ENCODE measurements at regions not wholly inside any gene's neighbourhood (a gene's known extent, or its start where the extent isn't known, plus 50 kb on each side); places are given as distances from the start of the nearest gene placed in this dataset.

DNA sequence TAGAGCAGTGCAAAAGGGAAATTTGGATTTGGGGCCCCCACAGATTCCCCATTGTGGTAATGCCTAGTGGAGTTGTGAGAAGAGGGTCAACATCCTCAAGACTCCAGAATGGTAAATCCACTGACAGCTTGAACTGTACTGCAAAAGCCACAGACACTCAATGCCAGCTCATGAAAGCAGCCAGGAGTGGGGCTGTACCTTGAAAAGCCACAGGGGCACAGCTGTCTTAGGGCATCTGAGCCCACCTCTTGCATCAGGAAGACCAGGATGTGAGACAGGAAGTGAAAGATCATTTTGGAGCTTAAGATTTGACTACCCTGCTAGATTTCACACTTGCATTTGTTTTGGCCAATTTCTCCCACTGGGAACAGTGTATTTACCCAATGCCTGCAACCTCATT is 1548.9 kb upstream of the PCDH20 start:
- no peak for TF ChIP-seq EZH2 (IDR thresholded peaks at IDR 0.05; ENCODE audit: low read depth, unreplicated experiment)
- TF ChIP-seq, protein P1, sequence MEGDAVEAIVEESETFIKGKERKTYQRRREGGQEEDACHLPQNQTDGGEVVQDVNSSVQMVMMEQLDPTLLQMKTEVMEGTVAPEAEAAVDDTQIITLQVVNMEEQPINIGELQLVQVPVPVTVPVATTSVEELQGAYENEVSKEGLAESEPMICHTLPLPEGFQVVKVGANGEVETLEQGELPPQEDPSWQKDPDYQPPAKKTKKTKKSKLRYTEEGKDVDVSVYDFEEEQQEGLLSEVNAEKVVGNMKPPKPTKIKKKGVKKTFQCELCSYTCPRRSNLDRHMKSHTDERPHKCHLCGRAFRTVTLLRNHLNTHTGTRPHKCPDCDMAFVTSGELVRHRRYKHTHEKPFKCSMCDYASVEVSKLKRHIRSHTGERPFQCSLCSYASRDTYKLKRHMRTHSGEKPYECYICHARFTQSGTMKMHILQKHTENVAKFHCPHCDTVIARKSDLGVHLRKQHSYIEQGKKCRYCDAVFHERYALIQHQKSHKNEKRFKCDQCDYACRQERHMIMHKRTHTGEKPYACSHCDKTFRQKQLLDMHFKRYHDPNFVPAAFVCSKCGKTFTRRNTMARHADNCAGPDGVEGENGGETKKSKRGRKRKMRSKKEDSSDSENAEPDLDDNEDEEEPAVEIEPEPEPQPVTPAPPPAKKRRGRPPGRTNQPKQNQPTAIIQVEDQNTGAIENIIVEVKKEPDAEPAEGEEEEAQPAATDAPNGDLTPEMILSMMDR (conservative IDR thresholded peaks at IDR 0.05; ENCODE audit: low read depth in 2 of 2): no peak
- no peak for TF ChIP-seq POLR2AphosphoS5 (IDR thresholded peaks at IDR 0.05; ENCODE audit: low read depth)

Measured in GM23338 (cell line).